ENCODE measurements at regions not wholly inside any gene's neighbourhood (a gene's known extent, or its start where the extent isn't known, plus 50 kb on each side); places are given as distances from the start of the nearest gene placed in this dataset.

- Histone ChIP-seq H3K4me3 (ENCODE audit: low read length) (no peak overlapping the region), H2AFZ (ENCODE audit: low read length) (no peak overlapping the region), H3K27ac (ENCODE audit: low read length) (no peak overlapping the region), H3K27me3 (ENCODE audit: low read length) (no peaks in the 10 kb centered on the region), H3K9me3 (ENCODE audit: low read length) (no peaks in the 10 kb centered on the region), H4K20me1 (ENCODE audit: low read length) (no peaks in the 10 kb centered on the region), H3K79me2 (ENCODE audit: low read length) (no peaks in the 10 kb centered on the region), H3K9me2 (replicated peaks; ENCODE audit: low read length) (no peaks in the 10 kb centered on the region), H3K36me3 (ENCODE audit: low read depth, low read length) (no peaks in the 10 kb centered on the region), H3F3A (ENCODE audit: low read length, unreplicated experiment) (no peaks in the 10 kb centered on the region), H3K4me2 (ENCODE audit: low read length) (no peak overlapping the region), H3K9ac (ENCODE audit: low read length) (no peak overlapping the region), H3K4me1 (ENCODE audit: insufficient read depth, low read length) (peaks cover 27% of the 10 kb centered on the region)
- ChIA-PET CTCF (no interaction called here), POLR2A (ENCODE audit: unreplicated experiment) (no interaction called here)
- no peak for TF ChIP-seq CTCF (conservative IDR thresholded peaks at IDR 0.05; ENCODE audit: low read depth, low read length)
- TF ChIP-seq EZH2 (IDR thresholded peaks at IDR 0.05; ENCODE audit: low read length, unreplicated experiment) = no peak
- no peak for TF ChIP-seq EZH2phosphoT487 (IDR thresholded peaks at IDR 0.05; ENCODE audit: borderline replicate concordance, low read length)
- DNase-seq (no peak), ATAC-seq (no peak)
- intact Hi-C loops (cut with micrococcal nuclease) = no loop called here
- BruUV-seq (replicated peaks) = no TSS peak
Observed at GRCh38 chr10:3904419-3904960, 119.5 kb upstream of the KLF6 start.

- ChIA-PET POLR2A (ENCODE audit: unreplicated experiment) (no interaction called here), CTCF (no interaction called here)
- no TSS peak for BruUV-seq (replicated peaks)
- Histone ChIP-seq H3K4me2 (ENCODE audit: low read length) (no peak overlapping the region), H3K36me3 (ENCODE audit: low read depth, low read length) (no peaks in the 10 kb centered on the region), H3F3A (ENCODE audit: low read length, unreplicated experiment) (no peaks in the 10 kb centered on the region), H4K20me1 (ENCODE audit: low read length) (no peaks in the 10 kb centered on the region), H2AFZ (ENCODE audit: low read length) (no peak overlapping the region), H3K79me2 (ENCODE audit: low read length) (no peaks in the 10 kb centered on the region), H3K9ac (ENCODE audit: low read length) (no peak overlapping the region), H3K27me3 (ENCODE audit: low read length) (no peaks in the 10 kb centered on the region), H3K27ac (ENCODE audit: low read length) (0 out of 2 replicates have a peak overlapping the region, but pooled peaks have one; percentile 13), H3K9me2 (replicated peaks; ENCODE audit: low read length) (no peaks in the 10 kb centered on the region), H3K4me1 (ENCODE audit: insufficient read depth, low read length) (peaks cover 37% of the 10 kb centered on the region), H3K9me3 (ENCODE audit: low read length) (no peaks in the 10 kb centered on the region), H3K4me3 (ENCODE audit: low read length) (no peak overlapping the region)
- intact Hi-C loops (cut with micrococcal nuclease) = no loop called here
- TF ChIP-seq EZH2 (IDR thresholded peaks at IDR 0.05; ENCODE audit: low read length, unreplicated experiment) (no peak), EZH2phosphoT487 (IDR thresholded peaks at IDR 0.05; ENCODE audit: borderline replicate concordance, low read length) (no peak), CTCF (conservative IDR thresholded peaks at IDR 0.05; ENCODE audit: low read depth, low read length) (no peak)
- DNase-seq = peak; percentile 11
- ATAC-seq = no peak
Observed at GRCh38 chr10:3902809-3903410, 117.9 kb upstream of the KLF6 start.

DNA sequence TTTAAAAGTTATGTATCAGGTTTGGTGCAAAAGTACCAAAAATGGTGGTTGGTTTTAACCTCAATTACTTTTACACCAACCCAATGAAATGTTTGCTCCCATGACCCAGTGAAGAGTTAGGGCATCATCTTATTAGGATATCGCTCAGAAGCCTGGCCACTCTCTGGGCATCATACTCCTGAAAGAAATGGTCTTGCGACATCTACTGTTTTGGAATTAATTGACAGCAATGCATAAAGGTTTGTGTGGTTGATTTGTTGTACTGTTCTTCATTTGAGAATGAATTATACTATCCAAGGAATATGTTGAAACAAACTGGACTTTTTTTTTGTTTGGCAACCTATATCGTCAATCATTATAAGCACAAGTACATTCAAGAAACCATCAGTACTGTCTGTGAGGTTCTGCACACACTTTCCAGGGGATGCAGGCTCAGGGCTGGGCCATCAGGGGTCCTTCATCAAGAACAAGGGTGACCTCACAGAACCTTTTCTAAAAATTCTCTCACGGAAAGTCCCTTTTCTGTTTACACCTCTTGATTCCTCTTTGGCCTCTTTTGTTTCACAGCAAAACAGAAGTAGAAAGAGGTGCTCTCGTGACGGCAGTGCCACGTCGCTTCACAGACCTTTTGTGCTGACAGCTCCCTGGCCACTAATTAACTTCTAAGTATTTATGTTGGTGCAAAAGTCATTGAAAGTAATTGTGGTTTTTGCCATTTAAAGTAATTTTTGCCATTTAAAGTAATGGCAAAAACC is 117.2 kb upstream of the KLF6 start:
- H3K27ac ChIP-seq (ENCODE audit: low read length) = 0 out of 2 replicates have a peak overlapping the region, but pooled peaks have one; percentile 13
- POLR2A ChIA-PET (ENCODE audit: unreplicated experiment) = no interaction called here
- BruUV-seq (replicated peaks) = no TSS peak
- H4K20me1 ChIP-seq (ENCODE audit: low read length) = no peaks in the 10 kb centered on the region
- ATAC-seq (peak; percentile 26; the same call in 1 of the 2 replicates), DNase-seq (peak; percentile 16)
- H3K9me2 ChIP-seq (replicated peaks; ENCODE audit: low read length) = no peaks in the 10 kb centered on the region
- peaks cover 39% of the 10 kb centered on the region for H3K4me1 ChIP-seq (ENCODE audit: insufficient read depth, low read length)
- H3K27me3 ChIP-seq (ENCODE audit: low read length) = no peaks in the 10 kb centered on the region
- H3K4me3 ChIP-seq (ENCODE audit: low read length) = no peak overlapping the region
- H2AFZ ChIP-seq (ENCODE audit: low read length) = no peak overlapping the region
- no peaks in the 10 kb centered on the region for H3F3A ChIP-seq (ENCODE audit: low read length, unreplicated experiment)
- no peaks in the 10 kb centered on the region for H3K36me3 ChIP-seq (ENCODE audit: low read depth, low read length)
- intact Hi-C loops (cut with micrococcal nuclease) = no loop called here
- H3K9ac ChIP-seq (ENCODE audit: low read length) = no peak overlapping the region
- CTCF ChIA-PET = no interaction called here
- TF ChIP-seq EZH2phosphoT487 (IDR thresholded peaks at IDR 0.05; ENCODE audit: borderline replicate concordance, low read length) (no peak), CTCF (conservative IDR thresholded peaks at IDR 0.05; ENCODE audit: low read depth, low read length) (peak; percentile 28; the same call in 1 of the 2 replicates), EZH2 (IDR thresholded peaks at IDR 0.05; ENCODE audit: low read length, unreplicated experiment) (no peak)
- H3K4me2 ChIP-seq (ENCODE audit: low read length) = no peak overlapping the region
- no peaks in the 10 kb centered on the region for H3K79me2 ChIP-seq (ENCODE audit: low read length)
- no peaks in the 10 kb centered on the region for H3K9me3 ChIP-seq (ENCODE audit: low read length)

All from PC-3 (cell line).